Neural cell (in vitro differentiated cells): ENCODE measurements at regions not wholly inside any gene's neighbourhood (a gene's known extent, or its start where the extent isn't known, plus 50 kb on each side); places are given as distances from the start of the nearest gene placed in this dataset.

ENCODE experiments used
- H2AFZ ChIP-seq: fragments of 200-600, 300-800 bp; sonication (generic), shearing (Covaris generic); 2 replicates; pipeline ENCODE4 v1.6.0; 2014; ENCODE audit warnings: low read depth, mild to moderate bottlenecking, antibody characterized with exemption, low read length, moderate library complexity
- H3F3A ChIP-seq: fragments of 200-600 bp; shearing (Covaris generic); 2 replicates; pipeline ENCODE4 v1.6.1; 2016; ENCODE audit warnings: mild to moderate bottlenecking, moderate library complexity, mixed read lengths, antibody characterized with exemption, low read length; ENCODE audit not compliant: insufficient read depth, poor library complexity, severe bottlenecking
- H3K27ac ChIP-seq: fragments of 200-600, 300-800 bp; sonication (generic), shearing (Covaris generic); 2 replicates; pipeline ENCODE4 v1.5.1; 2014; ENCODE audit warnings: mild to moderate bottlenecking, low read length, moderate library complexity
- H3K27me3 ChIP-seq: fragments of 300-800, 200-600 bp; sonication (generic), shearing (Covaris generic); 2 replicates; pipeline ENCODE4 v1.6.0; 2014; ENCODE audit warnings: mild to moderate bottlenecking, low read depth, low read length, moderate library complexity; ENCODE audit not compliant: insufficient read depth
- H3K36me3 ChIP-seq: fragments of 300-800, 200-600 bp; sonication (generic), shearing (Covaris generic); 2 replicates; pipeline ENCODE4 v1.5.1; 2014; ENCODE audit warnings: mild to moderate bottlenecking, antibody characterized with exemption, low read length, moderate library complexity; ENCODE audit not compliant: insufficient read depth
- H3K4me2 ChIP-seq: fragments of 300-800, 200-600 bp; sonication (generic), shearing (Covaris generic); 2 replicates; pipeline ENCODE4 v1.6.0; 2014; ENCODE audit warnings: mild to moderate bottlenecking, low read length
- H3K4me3 ChIP-seq: fragments of 300-800, 200-600 bp; sonication (generic), shearing (Covaris generic); 2 replicates; pipeline ENCODE4 v1.5.1; 2014; ENCODE audit warnings: mild to moderate bottlenecking, low read length, moderate library complexity
- H3K79me2 ChIP-seq: fragments of 200-600 bp; shearing (Covaris generic); replicated peaks from 2 replicates; pipeline ENCODE4 v1.6.0; 2014; ENCODE audit warnings: mild to moderate bottlenecking, low read length, moderate library complexity; ENCODE audit not compliant: insufficient read depth
- H3K9ac ChIP-seq: fragments of 300-800, 200-600 bp; sonication (generic), shearing (Covaris generic); 2 replicates; pipeline ENCODE4 v1.6.1; 2016; ENCODE audit warnings: mild to moderate bottlenecking, low read length, mixed read lengths
- H3K9me2 ChIP-seq: fragments of 200-600 bp; shearing (Covaris generic); 2 replicates; pipeline ENCODE4 v1.6.1; 2016; ENCODE audit warnings: mild to moderate bottlenecking, low read length, mixed read lengths; ENCODE audit not compliant: insufficient read depth
- H3K9me3 ChIP-seq: fragments of 200-600, 300-800 bp; sonication (generic), shearing (Covaris generic); 2 replicates; pipeline ENCODE4 v1.6.1; 2016; ENCODE audit warnings: mild to moderate bottlenecking, mixed run types, low read length, moderate library complexity, mixed read lengths
- H4K20me1 ChIP-seq: fragments of 200-600 bp; shearing (Covaris generic); 2 replicates; pipeline ENCODE4 v1.6.1; 2016; ENCODE audit warnings: mild to moderate bottlenecking, mixed run types; ENCODE audit not compliant: insufficient read depth
- CTCF ChIP-seq: fragments of 450-650 bp; IDR thresholded peaks from 2 replicates; pipeline ENCODE4 v1.5.1; 2014; ENCODE audit warnings: antibody characterized with exemption, mild to moderate bottlenecking, moderate library complexity; ENCODE audit not compliant: poor library complexity, severe bottlenecking
- EP300 ChIP-seq: fragments of 450-650 bp; conservative IDR thresholded peaks from 2 replicates; pipeline ENCODE4 v1.6.1; 2014; ENCODE audit warnings: antibody characterized with exemption, mild to moderate bottlenecking, moderate library complexity; ENCODE audit not compliant: poor library complexity, severe bottlenecking
- EZH2 ChIP-seq: fragments of 200-600, 300-800 bp; shearing (Covaris generic), sonication (generic); IDR thresholded peaks from 2 replicates; pipeline ENCODE4 v1.6.1; 2014; ENCODE audit warnings: antibody characterized with exemption, low read length, borderline replicate concordance, mild to moderate bottlenecking; ENCODE audit not compliant: insufficient read depth, poor library complexity, severe bottlenecking
- MXI1 ChIP-seq: fragments of 450-650 bp; conservative IDR thresholded peaks from 2 replicates; pipeline ENCODE4 v1.6.1; 2014; ENCODE audit warnings: antibody characterized with exemption, mild to moderate bottlenecking; ENCODE audit not compliant: poor library complexity, severe bottlenecking
- POLR2AphosphoS5 ChIP-seq: IDR thresholded peaks from 2 replicates; pipeline ENCODE4 v1.6.1; 2012
- RAD21 ChIP-seq: fragments of 450-650 bp; conservative IDR thresholded peaks from 2 replicates; pipeline ENCODE4 v1.6.1; 2014; ENCODE audit warnings: antibody characterized with exemption, mild to moderate bottlenecking, moderate library complexity
- SMC3 ChIP-seq: fragments of 450-650 bp; conservative IDR thresholded peaks from 2 replicates; pipeline ENCODE4 v1.6.1; 2014; ENCODE audit warnings: antibody characterized with exemption, mild to moderate bottlenecking, moderate library complexity; ENCODE audit not compliant: poor library complexity
- TAF1 ChIP-seq: IDR thresholded peaks from 2 replicates; pipeline ENCODE4 v1.6.1; 2012; ENCODE audit warnings: low read depth
- TF ChIP-seq, protein P1 (sequence below): IDR thresholded peaks from 2 replicates; pipeline ENCODE4 v1.6.1; 2012; ENCODE audit warnings: borderline replicate concordance

- TF ChIP-seq, protein P1, sequence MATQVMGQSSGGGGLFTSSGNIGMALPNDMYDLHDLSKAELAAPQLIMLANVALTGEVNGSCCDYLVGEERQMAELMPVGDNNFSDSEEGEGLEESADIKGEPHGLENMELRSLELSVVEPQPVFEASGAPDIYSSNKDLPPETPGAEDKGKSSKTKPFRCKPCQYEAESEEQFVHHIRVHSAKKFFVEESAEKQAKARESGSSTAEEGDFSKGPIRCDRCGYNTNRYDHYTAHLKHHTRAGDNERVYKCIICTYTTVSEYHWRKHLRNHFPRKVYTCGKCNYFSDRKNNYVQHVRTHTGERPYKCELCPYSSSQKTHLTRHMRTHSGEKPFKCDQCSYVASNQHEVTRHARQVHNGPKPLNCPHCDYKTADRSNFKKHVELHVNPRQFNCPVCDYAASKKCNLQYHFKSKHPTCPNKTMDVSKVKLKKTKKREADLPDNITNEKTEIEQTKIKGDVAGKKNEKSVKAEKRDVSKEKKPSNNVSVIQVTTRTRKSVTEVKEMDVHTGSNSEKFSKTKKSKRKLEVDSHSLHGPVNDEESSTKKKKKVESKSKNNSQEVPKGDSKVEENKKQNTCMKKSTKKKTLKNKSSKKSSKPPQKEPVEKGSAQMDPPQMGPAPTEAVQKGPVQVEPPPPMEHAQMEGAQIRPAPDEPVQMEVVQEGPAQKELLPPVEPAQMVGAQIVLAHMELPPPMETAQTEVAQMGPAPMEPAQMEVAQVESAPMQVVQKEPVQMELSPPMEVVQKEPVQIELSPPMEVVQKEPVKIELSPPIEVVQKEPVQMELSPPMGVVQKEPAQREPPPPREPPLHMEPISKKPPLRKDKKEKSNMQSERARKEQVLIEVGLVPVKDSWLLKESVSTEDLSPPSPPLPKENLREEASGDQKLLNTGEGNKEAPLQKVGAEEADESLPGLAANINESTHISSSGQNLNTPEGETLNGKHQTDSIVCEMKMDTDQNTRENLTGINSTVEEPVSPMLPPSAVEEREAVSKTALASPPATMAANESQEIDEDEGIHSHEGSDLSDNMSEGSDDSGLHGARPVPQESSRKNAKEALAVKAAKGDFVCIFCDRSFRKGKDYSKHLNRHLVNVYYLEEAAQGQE: no peak
- TF ChIP-seq RAD21 (no peak), CTCF (no peak), SMC3 (no peak), POLR2AphosphoS5 (no peak), EZH2 (no peak), MXI1 (no peak), EP300 (no peak)
- Histone ChIP-seq H3K4me2 (no peak overlapping the region), H3K27me3 (no peaks in the 10 kb centered on the region), H3K9ac (no peak overlapping the region), H3K79me2 (no peaks in the 10 kb centered on the region), H3F3A (no peaks in the 10 kb centered on the region), H3K36me3 (no peaks in the 10 kb centered on the region), H3K9me3 (no peaks in the 10 kb centered on the region), H2AFZ (no peak overlapping the region), H3K27ac (no peak overlapping the region), H4K20me1 (no peaks in the 10 kb centered on the region), H3K9me2 (no peaks in the 10 kb centered on the region), H3K4me3 (no peak overlapping the region)
These were observed 127.7 kb downstream of the DMAC1 start for GRCh38 chr9:7671847-7672246.

DNA sequence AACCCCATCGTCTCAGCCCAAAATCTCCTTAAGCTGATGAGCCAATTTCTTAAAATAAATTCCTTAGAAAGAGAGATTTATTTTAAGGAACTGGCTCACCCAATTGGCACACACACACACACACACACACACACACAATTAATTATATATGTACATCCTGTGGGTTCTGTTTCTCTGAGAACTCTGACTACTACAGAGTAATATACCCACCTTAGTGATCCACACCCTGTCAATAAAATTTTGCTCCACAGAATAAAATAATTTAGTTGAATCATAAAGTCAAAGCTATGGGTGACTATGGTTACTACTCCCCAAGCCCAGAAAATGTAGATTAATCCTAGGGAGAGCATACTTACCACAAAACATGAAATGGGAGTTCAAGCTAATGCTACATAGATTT is 131.0 kb downstream of the DMAC1 start:
- no peak overlapping the region for H3K27ac ChIP-seq
- H3F3A ChIP-seq: no peaks in the 10 kb centered on the region
- no peak overlapping the region for H2AFZ ChIP-seq
- no peaks in the 10 kb centered on the region for H3K36me3 ChIP-seq
- no peak overlapping the region for H3K9ac ChIP-seq
- no peak overlapping the region for H3K4me3 ChIP-seq
- no peaks in the 10 kb centered on the region for H3K27me3 ChIP-seq
- no peaks in the 10 kb centered on the region for H3K79me2 ChIP-seq
- no peaks in the 10 kb centered on the region for H3K9me3 ChIP-seq
- TF ChIP-seq EP300 (no peak), TAF1 (no peak), EZH2 (no peak), CTCF (no peak), RAD21 (no peak), MXI1 (no peak), POLR2AphosphoS5 (no peak), SMC3 (no peak)
- TF ChIP-seq, protein P1: no peak
- no peak overlapping the region for H3K4me2 ChIP-seq
- H3K9me2 ChIP-seq: no peaks in the 10 kb centered on the region
- H4K20me1 ChIP-seq: no peaks in the 10 kb centered on the region
